PC-3 (cell line): ENCODE measurements at regions not wholly inside any gene's neighbourhood (a gene's known extent, or its start where the extent isn't known, plus 50 kb on each side); places are given as distances from the start of the nearest gene placed in this dataset.

ENCODE experiments used
- ATAC-seq: fragments of 200-7000 bp; cut with Tn5 transposase; 2 replicates; pipeline ENCODE4 v1.9.1; 2020; ENCODE audit warnings: mild to moderate bottlenecking, moderate library complexity
- BruUV-seq: library from RNA; stranded (reverse); fragments of 400-500 nt; replicated peaks from 2 replicates; lab custom pipeline; 2021; lab: Mats Ljungman, UMichigan
- CTCF ChIA-PET: fragments of 300-600 bp; sonication (Branson Sonifier 250); formaldehyde crosslinking; loops from one replicate; lab custom pipeline; 2022; ENCODE audit warnings: antibody characterized with exemption; lab: Charles Lee
- POLR2A ChIA-PET: fragments of 300-600 bp; sonication (Branson Sonifier 250); formaldehyde crosslinking; loops from one replicate; lab custom pipeline; 2022; ENCODE audit warnings: antibody characterized with exemption; ENCODE audit not compliant: unreplicated experiment; lab: Charles Lee
- DNase-seq: peaks from one replicate; pipeline ENCODE4 v3.0.0-alpha.2; 2015
- H2AFZ ChIP-seq: fragments of 300-600 bp; sonication (generic); 2 replicates; pipeline ENCODE4 v1.6.0; 2016; ENCODE audit warnings: antibody characterized with exemption, low read length
- H3F3A ChIP-seq: fragments of 300-600 bp; sonication (generic); one replicate; pipeline ENCODE4 v1.6.0; 2017; ENCODE audit warnings: antibody characterized with exemption, low read length, control low read depth, mild to moderate bottlenecking; ENCODE audit not compliant: unreplicated experiment
- H3K27ac ChIP-seq: fragments of 300-600 bp; sonication (generic); 2 replicates; pipeline ENCODE4 v1.5.1; 2016; ENCODE audit warnings: mild to moderate bottlenecking, low read length
- H3K27me3 ChIP-seq: fragments of 300-600 bp; sonication (generic); 2 replicates; pipeline ENCODE4 v1.6.1; 2016; ENCODE audit warnings: low read length, mixed read lengths
- H3K36me3 ChIP-seq: fragments of 300-600 bp; sonication (generic); 2 replicates; pipeline ENCODE4 v1.6.1; 2016; ENCODE audit warnings: low read depth, mixed run types, low read length, mixed read lengths
- H3K4me1 ChIP-seq: fragments of 300-600 bp; sonication (generic); 2 replicates; pipeline ENCODE4 v1.5.1; 2016; ENCODE audit warnings: low read length; ENCODE audit not compliant: insufficient read depth
- H3K4me2 ChIP-seq: fragments of 300-600 bp; sonication (generic); 2 replicates; pipeline ENCODE4 v1.6.0; 2016; ENCODE audit warnings: low read length
- H3K4me3 ChIP-seq: fragments of 300-600 bp; sonication (generic); 2 replicates; pipeline ENCODE4 v1.5.1; 2016; ENCODE audit warnings: mild to moderate bottlenecking, low read length, mixed read lengths
- H3K79me2 ChIP-seq: fragments of 300-600 bp; sonication (generic); 2 replicates; pipeline ENCODE4 v1.6.1; 2017; ENCODE audit warnings: low read length, mixed read lengths
- H3K9ac ChIP-seq: fragments of 300-600 bp; sonication (generic); 2 replicates; pipeline ENCODE4 v1.6.0; 2016; ENCODE audit warnings: mild to moderate bottlenecking, low read length
- H3K9me2 ChIP-seq: fragments of 300-600 bp; sonication (generic); replicated peaks from 2 replicates; pipeline ENCODE4 v1.6.1; 2016; ENCODE audit warnings: mixed run types, low read length, mixed read lengths
- H3K9me3 ChIP-seq: fragments of 300-600 bp; sonication (generic); 2 replicates; pipeline ENCODE4 v1.6.1; 2016; ENCODE audit warnings: low read length, mixed read lengths
- H4K20me1 ChIP-seq: fragments of 300-600 bp; sonication (generic); 2 replicates; pipeline ENCODE4 v1.6.1; 2016; ENCODE audit warnings: low read length, mixed read lengths
- CTCF ChIP-seq: fragments of 300-600 bp; sonication (generic); conservative IDR thresholded peaks from 2 replicates; pipeline ENCODE4 v1.5.1; 2017; ENCODE audit warnings: antibody characterized with exemption, low read depth, mild to moderate bottlenecking, low read length
- EZH2 ChIP-seq: fragments of 300-600 bp; sonication (generic); IDR thresholded peaks from one replicate; pipeline ENCODE4 v1.6.1; 2017; ENCODE audit warnings: antibody characterized with exemption, mild to moderate bottlenecking, low read length; ENCODE audit not compliant: unreplicated experiment
- EZH2phosphoT487 ChIP-seq: fragments of 300-600 bp; sonication (generic); IDR thresholded peaks from 2 replicates; pipeline ENCODE4 v1.6.1; 2018; ENCODE audit warnings: mild to moderate bottlenecking, antibody characterized with exemption, low read length, borderline replicate concordance
- intact Hi-C: fragments of 100-400 bp; cut with micrococcal nuclease; formaldehyde crosslinking; loops from 2 replicates; pipeline ENCODE4 v1.9.0; 2023

- ChIA-PET CTCF (interaction anchor here (0.6 kb wide), 2 partner anchors 9 to 230 kb away, joined by 3 to 7 read pairs; no protein-coding TSS in a partner anchor), POLR2A (no interaction called here)
- BruUV-seq, result no TSS peak
- H3K4me3 ChIP-seq, result no peak overlapping the region
- H3F3A ChIP-seq, result no peaks in the 10 kb centered on the region
- ATAC-seq, result no peak
- intact Hi-C loops, result loop anchor here (10.0 kb wide), 1 partner anchor 609 kb away; no protein-coding TSS in a partner anchor
- TF ChIP-seq EZH2, result no peak
- no peak for TF ChIP-seq EZH2phosphoT487
- TF ChIP-seq CTCF, result no peak
- H3K27ac ChIP-seq, result no peak overlapping the region
- H3K79me2 ChIP-seq, result no peaks in the 10 kb centered on the region
- H3K9ac ChIP-seq, result no peak overlapping the region
- no peaks in the 10 kb centered on the region for H3K9me3 ChIP-seq
- no peak for DNase-seq
- no peak overlapping the region for H2AFZ ChIP-seq
- no peak overlapping the region for H3K4me2 ChIP-seq
- H3K4me1 ChIP-seq, result peaks cover 8% of the 10 kb centered on the region
- H3K27me3 ChIP-seq, result no peaks in the 10 kb centered on the region
- no peaks in the 10 kb centered on the region for H3K36me3 ChIP-seq
- H4K20me1 ChIP-seq, result no peaks in the 10 kb centered on the region
- no peaks in the 10 kb centered on the region for H3K9me2 ChIP-seq
Observed at GRCh38 chr7:142606081-142606480, 143.2 kb upstream of the PRSS1 start.

- Histone ChIP-seq H3K36me3 (no peaks in the 10 kb centered on the region), H3K4me1 (peaks cover 8% of the 10 kb centered on the region), H3K27me3 (no peaks in the 10 kb centered on the region), H2AFZ (peak overlapping the region; percentile 80), H3K27ac (no peak overlapping the region), H3F3A (no peaks in the 10 kb centered on the region), H3K9me2 (no peaks in the 10 kb centered on the region), H3K9me3 (no peaks in the 10 kb centered on the region), H3K4me2 (peak overlapping the region; percentile 86), H4K20me1 (no peaks in the 10 kb centered on the region), H3K79me2 (no peaks in the 10 kb centered on the region), H3K9ac (no peak overlapping the region; the same call in 1 of the 2 replicates), H3K4me3 (peak overlapping the region; percentile 74)
- intact Hi-C loops, result loop anchor here (1.0 to 10.0 kb wide), 6 partner anchors 28 to 610 kb away; no protein-coding TSS in a partner anchor
- no peak for DNase-seq
- no TSS peak for BruUV-seq
- ATAC-seq, result peak; percentile 10; the same call in 1 of the 2 replicates
- ChIA-PET POLR2A (no interaction called here), CTCF (interaction anchor here (0.6 to 2.5 kb wide), 8 partner anchors 9 to 209 kb away, joined by 3 to 43 read pairs (median 7); no protein-coding TSS in a partner anchor)
- TF ChIP-seq CTCF (no peak), EZH2phosphoT487 (no peak), EZH2 (no peak)
Observed at GRCh38 chr7:142604671-142605070, 144.6 kb upstream of the PRSS1 start.

- Histone ChIP-seq H3K79me2 (no peaks in the 10 kb centered on the region), H3K27ac (no peak overlapping the region), H3K9me2 (no peaks in the 10 kb centered on the region), H3K9ac (peak overlapping the region; percentile 44), H3K36me3 (no peaks in the 10 kb centered on the region), H2AFZ (peak overlapping the region; percentile 80), H3K9me3 (no peaks in the 10 kb centered on the region), H3K4me2 (peak overlapping the region; percentile 86), H3K4me1 (peaks cover 8% of the 10 kb centered on the region), H4K20me1 (no peaks in the 10 kb centered on the region), H3F3A (no peaks in the 10 kb centered on the region), H3K4me3 (peak overlapping the region; percentile 74), H3K27me3 (no peaks in the 10 kb centered on the region)
- BruUV-seq, result no TSS peak
- intact Hi-C loops, result loop anchor here (1.0 to 10.0 kb wide), 6 partner anchors 29 to 611 kb away; no protein-coding TSS in a partner anchor
- ChIA-PET CTCF (interaction anchor here (0.6 to 2.5 kb wide), 15 partner anchors 10 to 209 kb away, joined by 3 to 43 read pairs (median 4); no protein-coding TSS in a partner anchor), POLR2A (interaction anchor here (0.6 kb wide), 1 partner anchor 149 kb away, joined by 3 read pairs; no protein-coding TSS in a partner anchor)
- DNase-seq, result peak; percentile 84
- peak; percentile 75 for ATAC-seq
- TF ChIP-seq CTCF (peak; percentile 93), EZH2 (no peak)
Observed at GRCh38 chr7:142603870-142604448, 145.3 kb upstream of the PRSS1 start.
